K562 (cell line): ENCODE measurements at regions not wholly inside any gene's neighbourhood (a gene's known extent, or its start where the extent isn't known, plus 50 kb on each side); places are given as distances from the start of the nearest gene placed in this dataset.

Experiments
- ATAC-seq: fragments of 200-7000 bp; cut with Tn5 transposase; 3 replicates; pipeline ENCODE4 v1.9.1; 2020; ENCODE audit warnings: moderate library complexity
- BruUV-seq: library from RNA; stranded (reverse); fragments of 400-500 nt; replicated peaks from 2 replicates; lab custom pipeline; 2021; lab: Mats Ljungman, UMichigan
- CTCF ChIA-PET: fragments of 300-600 bp; formaldehyde crosslinking; extraction: SDS; loops from one replicate; lab custom pipeline; 2021; ENCODE audit warnings: low intra/inter-chr PET ratio; lab: Yijun Ruan, JAX
- POLR2A ChIA-PET: fragments of 300-600, 350-650 bp; sonication (Branson Sonifier 250); formaldehyde crosslinking; extraction: SDS; loops from one replicate; lab custom pipeline; 2021; ENCODE audit warnings: antibody characterized with exemption, inconsistent platforms; lab: Yijun Ruan, JAX
- DNase-seq, 4 experiments: peaks; one replicate each; pipeline versions ENCODE4 v3.0.0 to v3.0.0-alpha.2; 2011 to 2018; ENCODE audit warnings: low spot score in 3 of 4, mixed read lengths in 3 of 4; ENCODE audit errors: extremely low read depth in 1 of 4
- FAIRE-seq: peaks from 2 replicates; lab custom pipeline; 2011; peaks lifted over from hg19 to GRCh38; lab: Jason Lieb, UNC
- H2AFZ ChIP-seq: 2 replicates; pipeline ENCODE4 v1.6.0; 2011; ENCODE audit warnings: low read depth, low read length, control low read depth, inconsistent platforms
- H3K27ac ChIP-seq: fragments of 200-600 bp; 3 replicates; pipeline ENCODE4 v1.8.0; 2011; ENCODE audit warnings: low read depth, mild to moderate bottlenecking, control low read depth, inconsistent platforms, low read length, moderate library complexity, mixed read lengths; ENCODE audit errors: extremely low read depth
- H3K27me3 ChIP-seq, 2 experiments: fragments of 300-600 bp in 1 of 2; 2 replicates in 1 of 2; 3 replicates in 1 of 2; pipeline versions ENCODE4 v1.6.0 to v1.8.0; 2011; ENCODE audit warnings: inconsistent platforms in 2 of 2, low read length in 2 of 2, mild to moderate bottlenecking in 1 of 2, mixed read lengths in 1 of 2, moderate library complexity in 1 of 2; ENCODE audit not compliant: control insufficient read depth in 2 of 2, insufficient read depth in 2 of 2
- H3K36me3 ChIP-seq: fragments of 300-600 bp; 3 replicates; pipeline ENCODE4 v1.8.0; 2011; ENCODE audit warnings: mild to moderate bottlenecking, low read length, inconsistent platforms; ENCODE audit not compliant: control insufficient read depth, insufficient read depth
- H3K4me1 ChIP-seq, 2 experiments: fragments of 200-600 bp in 1 of 2; replicated peaks in 1 of 2; 2 replicates in 1 of 2; 3 replicates in 1 of 2; pipeline versions ENCODE4 v1.5.1 to v1.8.0; 2011; ENCODE audit warnings: inconsistent platforms in 2 of 2, low read length in 2 of 2, mild to moderate bottlenecking in 1 of 2, mixed read lengths in 1 of 2, moderate library complexity in 1 of 2; ENCODE audit not compliant: control insufficient read depth in 2 of 2, insufficient read depth in 2 of 2
- H3K4me2 ChIP-seq: 2 replicates; pipeline ENCODE4 v1.6.1; 2011; ENCODE audit warnings: low read length, control low read depth, inconsistent platforms, mixed read lengths; ENCODE audit not compliant: insufficient read depth
- H3K4me3 ChIP-seq: fragments of 200-600 bp; sonication (generic), shearing (Covaris generic); 2 replicates; pipeline ENCODE4 v1.5.1; 2016; ENCODE audit warnings: control low read depth, inconsistent platforms
- H3K79me2 ChIP-seq: fragments of 200-600 bp; 3 replicates; pipeline ENCODE4 v1.8.0; 2011; ENCODE audit warnings: low read length, inconsistent platforms; ENCODE audit not compliant: control insufficient read depth, insufficient read depth
- H3K9ac ChIP-seq, 2 experiments: 2 replicates each; pipeline versions ENCODE4 v1.6.0 to v1.6.1; 2011; ENCODE audit warnings: low read depth in 2 of 2, low read length in 2 of 2, control low read depth in 1 of 2, inconsistent platforms in 1 of 2, mild to moderate bottlenecking in 1 of 2, mixed read lengths in 1 of 2; ENCODE audit not compliant: insufficient read depth in 1 of 2
- H3K9me1 ChIP-seq: one replicate; pipeline ENCODE4 v1.6.0; 2011; ENCODE audit warnings: inconsistent platforms, mild to moderate bottlenecking, low read length, moderate library complexity; ENCODE audit not compliant: control insufficient read depth, insufficient read depth
- H3K9me3 ChIP-seq: replicated peaks from 2 replicates; pipeline ENCODE4 v1.5.1; 2011; ENCODE audit warnings: low read depth, low read length, inconsistent platforms; ENCODE audit not compliant: control insufficient read depth, insufficient read depth
- H4K20me1 ChIP-seq: replicated peaks from 2 replicates; pipeline ENCODE4 v1.6.1; 2011; ENCODE audit warnings: low read length, inconsistent platforms, mixed read lengths; ENCODE audit not compliant: control insufficient read depth, insufficient read depth
- ARID3A ChIP-seq: IDR thresholded peaks from 2 replicates; pipeline ENCODE4 v1.6.1; 2012; ENCODE audit warnings: low read depth, low read length, improper control_type of control experiment, borderline replicate concordance
- CLOCK ChIP-seq: fragments of 250-450 bp; sonication (Bioruptor Pico); IDR thresholded peaks from 2 replicates; pipeline ENCODE4 v1.4.0; 2020; ENCODE audit warnings: mild to moderate bottlenecking, moderate library complexity, borderline replicate concordance
- DPF2 ChIP-seq: fragments of 450-650 bp; IDR thresholded peaks from 2 replicates; pipeline ENCODE4 v1.6.1; 2016
- EP400 ChIP-seq: fragments of 450-650 bp; IDR thresholded peaks from 2 replicates; pipeline ENCODE4 v1.6.1; 2017; ENCODE audit warnings: antibody characterized with exemption, mild to moderate bottlenecking, moderate library complexity
- ETV5 ChIP-seq: sonication (generic); formaldehyde crosslinking; IDR thresholded peaks from 2 replicates; pipeline ENCODE4 v1.4.0; 2020; ENCODE audit warnings: low read depth, mild to moderate bottlenecking, missing genetic modification reagents
- ILF3 ChIP-seq: fragments of 450-650 bp; IDR thresholded peaks from 2 replicates; pipeline ENCODE4 v1.6.1; 2018; ENCODE audit warnings: antibody characterized with exemption, mild to moderate bottlenecking, moderate library complexity, borderline replicate concordance
- MLX ChIP-seq, 2 experiments: fragments of 450-650 bp in 1 of 2; sonication (generic) in 1 of 2; formaldehyde crosslinking; conservative IDR thresholded peaks; 2 replicates each; pipeline versions ENCODE4 v1.4.0 to v1.8.1; 2020 to 2022; ENCODE audit warnings: mild to moderate bottlenecking in 1 of 2, missing genetic modification reagents in 1 of 2
- SIRT6 ChIP-seq: IDR thresholded peaks from one replicate; pipeline ENCODE4 v1.6.1; 2012; ENCODE audit warnings: low read depth, mild to moderate bottlenecking, control low read depth, inconsistent platforms, low read length, moderate library complexity
- SIX5 ChIP-seq, 2 experiments: IDR thresholded peaks; 2 replicates each; pipeline ENCODE4 v1.6.1; 2011; ENCODE audit warnings: low read length in 2 of 2, borderline replicate concordance in 1 of 2, low read depth in 1 of 2, mild to moderate bottlenecking in 1 of 2, moderate library complexity in 1 of 2; ENCODE audit not compliant: insufficient read depth in 1 of 2
- TEAD2 ChIP-seq: fragments of 450-650 bp; IDR thresholded peaks from 2 replicates; pipeline ENCODE4 v1.6.1; 2016; ENCODE audit warnings: missing genetic modification characterization, control low read depth, missing compliant biosample characterization
- THRB ChIP-seq: fragments of 450-650 bp; formaldehyde crosslinking; conservative IDR thresholded peaks from 2 replicates; pipeline ENCODE4 v1.4.0; 2022; ENCODE audit warnings: mild to moderate bottlenecking, missing genetic modification characterization
- ZBTB34 ChIP-seq: fragments of 250-450 bp; sonication (Bioruptor Pico); IDR thresholded peaks from 2 replicates; pipeline ENCODE4 v1.8.0; 2021; ENCODE audit warnings: mild to moderate bottlenecking, moderate library complexity
- ZSCAN32 ChIP-seq: fragments of 450-650 bp; formaldehyde crosslinking; IDR thresholded peaks from 2 replicates; pipeline ENCODE4 v1.4.0; 2020; ENCODE audit warnings: mild to moderate bottlenecking, moderate library complexity
- WGBS: fragments of 100-300 bp; shearing (Covaris generic); methylation state at CpG from one replicate; pipeline ENCODE4 v1.1.6; 2016; ENCODE audit warnings: low coverage, mixed read lengths; ENCODE audit not compliant: insufficient coverage; ENCODE audit errors: missing lambda C conversion rate; 5-methylcytosine and 5-hydroxymethylcytosine counted together
- in situ Hi-C: fragments of 300-500 bp; cut with MboI; formaldehyde crosslinking; loops from 4 replicates; pipeline ENCODE4 v1.15.0; 2018; ENCODE audit warnings: inconsistent platforms, mixed read lengths
- intact Hi-C: fragments of 100-400 bp; cut with micrococcal nuclease; formaldehyde crosslinking; loops from 2 replicates; pipeline ENCODE4 v1.14.2; 2022

- H3K4me3 ChIP-seq: no peak overlapping the region
- 7% methylated on average over 2 of the region's 2 CpGs for WGBS
- DNase-seq (no peak), FAIRE-seq (no peak), ATAC-seq (no peak)
- in situ Hi-C loops (no loop called here), intact Hi-C loops (no loop called here)
- no peaks in the 10 kb centered on the region for H3K9me1 ChIP-seq
- no peaks in the 10 kb centered on the region for H3K27me3 ChIP-seq
- POLR2A ChIA-PET: no interaction called here
- no peak overlapping the region for H2AFZ ChIP-seq
- no peaks in the 10 kb centered on the region for H3K4me1 ChIP-seq
- no peak overlapping the region for H3K4me2 ChIP-seq
- H3K9ac ChIP-seq: no peak overlapping the region
- CTCF ChIA-PET: no interaction called here
- H3K9me3 ChIP-seq: no peaks in the 10 kb centered on the region
- no peaks in the 10 kb centered on the region for H3K79me2 ChIP-seq
- H3K27ac ChIP-seq: no peak overlapping the region
- H4K20me1 ChIP-seq: no peaks in the 10 kb centered on the region
- H3K36me3 ChIP-seq: no peaks in the 10 kb centered on the region
- BruUV-seq: no TSS peak
- TF ChIP-seq ARID3A (no peak), SIX5 (IDR thresholded peaks at IDR 0.05; ENCODE audit: borderline replicate concordance in 1 of 2, insufficient read depth in 1 of 2, low read depth in 1 of 2, low read length in 2 of 2) (no peak), ZBTB34 (CRISPR knock-in tag) (no peak), ZSCAN32 (no peak), ETV5 (CRISPR knock-in tag) (no peak), SIRT6 (no peak), EP400 (no peak), THRB (CRISPR knock-in tag) (no peak), MLX (CRISPR knock-in tag; conservative IDR thresholded peaks at IDR 0.05) (no peak), ILF3 (no peak), CLOCK (CRISPR knock-in tag) (no peak), TEAD2 (tag) (no peak), DPF2 (no peak)
Observed at GRCh38 chr11:111091321-111091938, 154.1 kb upstream of the POU2AF2 start.
